Transverse colon (tissue), 4 donors: ENCODE measurements at regions not wholly inside any gene's neighbourhood (a gene's known extent, or its start where the extent isn't known, plus 50 kb on each side); places are given as distances from the start of the nearest gene placed in this dataset.

Experiments
- DNase-seq: peaks from one replicate; pipeline ENCODE4 v3.0.0-alpha.2; 2019
- H3K27ac ChIP-seq, 4 donors: fragments of 200-600 bp; sonication (generic); 2 replicates each; pipeline ENCODE4 v1.5.1; 2016 to 2018; ENCODE audit warnings: inconsistent platforms in 4 of 4
- H3K27me3 ChIP-seq: fragments of 200-600 bp; sonication (generic); 2 replicates; pipeline ENCODE4 v1.5.1; 2017; ENCODE audit warnings: inconsistent platforms
- H3K36me3 ChIP-seq, 4 donors: fragments of 200-600 bp; sonication (generic); 2 replicates each; pipeline ENCODE4 v1.5.1; 2017 to 2019; ENCODE audit warnings: inconsistent platforms in 4 of 4
- H3K4me1 ChIP-seq, 4 donors: fragments of 200-600 bp; sonication (generic); 2 replicates each; pipeline ENCODE4 v1.5.1; 2017 to 2020; ENCODE audit warnings: inconsistent platforms in 4 of 4
- H3K4me3 ChIP-seq, 4 donors: fragments of 200-600 bp; sonication (generic); 1 replicate in 1 of 4; 2 replicates in 3 of 4; pipeline versions ENCODE4 v1.5.1 to v1.6.1; 2017 to 2019; ENCODE audit warnings: inconsistent platforms in 4 of 4
- H3K9me3 ChIP-seq, 2 donors: fragments of 200-600 bp; sonication (generic); 2 replicates each; pipeline ENCODE4 v1.5.1; 2017 to 2019; ENCODE audit warnings: inconsistent platforms in 2 of 2
- CTCF ChIP-seq, 5 experiments: fragments of 200-600 bp in 3 of 5; fragments of 450-650 bp in 2 of 5; sonication (generic) in 3 of 5; IDR thresholded peaks; 1 replicate in 2 of 5; 2 replicates in 3 of 5; pipeline ENCODE4 v1.5.1; 2016 to 2017; ENCODE audit warnings: antibody characterized with exemption in 5 of 5, inconsistent platforms in 3 of 5, mild to moderate bottlenecking in 2 of 5, moderate library complexity in 1 of 5
- EP300 ChIP-seq: sonication (generic); formaldehyde crosslinking; IDR thresholded peaks from one replicate; pipeline ENCODE4 v1.6.1; 2017; ENCODE audit warnings: antibody characterized with exemption, low read depth
- POLR2A ChIP-seq: fragments of 450-650 bp; IDR thresholded peaks from one replicate; pipeline ENCODE4 v1.6.1; 2016; ENCODE audit warnings: antibody characterized with exemption, mild to moderate bottlenecking, moderate library complexity
- POLR2AphosphoS5 ChIP-seq, 3 donors: sonication (generic); formaldehyde crosslinking; IDR thresholded peaks; one replicate each; pipeline ENCODE4 v1.6.1; 2016; ENCODE audit warnings: antibody characterized with exemption in 3 of 3
- WGBS, 2 donors: methylation state at CpG; one replicate each; pipeline ENCODE4 v1.1.5; 2018; ENCODE audit warnings: low coverage in 1 of 2; 5-methylcytosine and 5-hydroxymethylcytosine counted together
- in situ Hi-C, 4 donors: fragments of 200-750 bp; cut with MboI; loops; one replicate each; pipeline versions ENCODE4 v1.15.0 to v1.15.1; 2017; ENCODE audit warnings: low sequenced_read_pairs in 3 of 4, low pct_ligation_motif_present in 1 of 4, low pct_unique_long_range_greater_than_20kb in 1 of 4
- intact Hi-C: fragments of 100-400 bp; cut with DNase I; formaldehyde crosslinking; loops from one replicate; pipeline ENCODE4 v1.15.1; 2023; ENCODE audit warnings: low total_unique reads

DNA sequence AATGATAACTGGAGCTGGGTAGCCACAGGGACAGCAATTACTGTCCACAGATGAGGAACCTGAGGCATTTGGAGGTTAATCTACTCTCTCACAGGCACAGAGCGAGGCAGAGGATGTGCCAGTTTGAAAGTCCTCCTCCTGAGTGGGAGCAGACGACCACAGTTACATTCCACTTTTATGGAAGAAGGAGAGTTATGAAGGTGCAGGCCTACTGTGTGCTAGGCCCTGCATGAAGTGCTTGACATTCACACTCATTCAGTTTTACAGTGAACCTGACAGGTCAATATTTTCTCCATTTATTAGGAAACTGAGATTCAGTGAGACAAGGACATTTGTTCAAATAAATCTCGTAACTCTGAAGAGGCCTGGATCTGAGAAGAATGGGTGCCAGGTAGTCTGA, 142.0 kb downstream of the TDRD15 start:
- no peak for TF ChIP-seq POLR2AphosphoS5 (IDR thresholded peaks at IDR 0.05)
- TF ChIP-seq POLR2A, result no peak
- no peak for TF ChIP-seq CTCF (IDR thresholded peaks at IDR 0.05)
- no peak for TF ChIP-seq EP300
- in situ Hi-C loops, result no loop called here
- 90% methylated on average over 3 of the region's 3 CpGs; no CpG with 5 or more reads in 1 of the 2 donors for WGBS, 2 donors
- Histone ChIP-seq H3K27ac (no peak overlapping the region), H3K27me3 (no peaks in the 10 kb centered on the region), H3K4me3 (no peak overlapping the region), H3K4me1 (peaks cover 8 to 17% (median 9%) of the 10 kb centered on the region in 4 donors), H3K36me3 (no peaks in the 10 kb centered on the region), H3K9me3 (no peaks in the 10 kb centered on the region)
- DNase-seq, result no peak
- intact Hi-C loops, result no loop called here

DNA sequence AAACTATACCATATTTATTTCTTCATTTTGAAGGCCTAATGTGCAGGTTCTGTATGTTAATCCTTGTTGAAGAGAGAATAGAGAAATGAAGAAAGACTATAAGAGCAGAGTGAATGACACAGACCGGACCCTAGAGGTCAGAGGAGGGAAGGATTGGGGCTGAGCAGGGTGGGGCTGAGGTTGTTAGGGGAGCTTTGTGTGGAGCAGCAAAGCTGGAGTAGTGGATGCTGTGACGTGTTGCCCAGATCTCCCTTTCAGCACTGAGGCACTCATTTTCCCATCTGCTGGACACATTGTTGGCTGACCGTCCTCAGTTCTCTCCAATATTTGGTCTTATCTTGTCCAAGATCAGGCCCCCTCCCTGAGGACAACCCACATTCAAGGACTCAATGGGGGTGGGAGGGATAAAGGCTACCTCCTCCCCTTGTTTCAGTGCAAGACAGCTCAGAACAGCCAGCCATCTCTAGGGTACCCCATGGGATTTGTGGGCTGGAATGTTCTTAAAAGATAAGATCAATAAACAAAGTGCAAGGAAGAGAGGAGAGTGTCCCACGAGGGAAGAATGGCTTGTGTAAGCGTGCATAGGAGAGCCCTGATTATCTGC, 143.6 kb downstream of the TDRD15 start:
- no peak overlapping the region for H3K27ac ChIP-seq
- no peaks in the 10 kb centered on the region for H3K9me3 ChIP-seq
- no peak for TF ChIP-seq POLR2A
- no peak for TF ChIP-seq POLR2AphosphoS5 (IDR thresholded peaks at IDR 0.05)
- TF ChIP-seq CTCF (IDR thresholded peaks at IDR 0.05), result no peak
- no peak for TF ChIP-seq EP300
- in situ Hi-C loops (no loop called here), intact Hi-C loops (no loop called here)
- no peaks in the 10 kb centered on the region for H3K27me3 ChIP-seq
- H3K36me3 ChIP-seq, result no peaks in the 10 kb centered on the region
- no peak overlapping the region for H3K4me3 ChIP-seq
- 82% methylated on average over 5 of the region's 5 CpGs; no CpG with 5 or more reads in 1 of the 2 donors for WGBS, 2 donors
- no peak for DNase-seq
- peaks cover 8 to 20% (median 11%) of the 10 kb centered on the region in 4 donors for H3K4me1 ChIP-seq

DNA sequence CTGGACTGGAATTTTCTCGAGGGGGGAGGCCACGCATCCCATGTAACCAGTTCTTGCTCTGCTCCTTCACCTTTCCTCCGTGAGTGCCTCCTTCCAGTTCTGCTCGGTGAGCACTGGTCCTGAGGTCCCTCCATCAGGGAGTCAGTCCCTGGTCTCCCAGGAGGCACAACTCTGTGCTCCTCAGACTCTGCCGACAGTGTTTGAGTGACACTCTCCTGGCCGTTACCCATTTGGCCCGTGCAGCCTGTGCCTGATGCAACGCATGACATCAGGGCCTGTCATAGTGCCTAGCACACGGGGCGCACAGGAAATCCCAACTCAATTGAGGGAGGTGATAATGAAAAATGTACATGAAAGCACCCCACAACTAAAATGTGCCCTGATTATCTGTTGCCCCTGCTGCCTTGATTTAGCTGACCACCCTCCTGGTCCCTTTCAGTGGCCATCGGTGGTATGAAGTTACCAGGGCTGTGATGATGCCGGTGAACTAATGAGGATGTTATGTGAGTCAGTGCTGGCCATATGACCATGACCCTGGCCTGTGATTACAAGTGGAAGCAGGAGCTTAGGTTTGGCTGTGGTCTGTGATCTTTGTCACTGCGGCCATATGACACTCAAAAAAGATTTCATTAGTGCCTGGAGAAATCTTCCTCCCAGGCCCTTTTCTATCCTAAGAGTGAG, 144.6 kb downstream of the TDRD15 start:
- Histone ChIP-seq H3K4me3 (no peak overlapping the region), H3K9me3 (no peaks in the 10 kb centered on the region), H3K36me3 (no peaks in the 10 kb centered on the region), H3K27me3 (no peaks in the 10 kb centered on the region), H3K4me1 (peaks cover 8 to 20% (median 11%) of the 10 kb centered on the region in 4 donors), H3K27ac (no peak overlapping the region)
- intact Hi-C loops (no loop called here), in situ Hi-C loops (no loop called here)
- TF ChIP-seq POLR2AphosphoS5 (IDR thresholded peaks at IDR 0.05), result no peak
- 94 to 96% methylated on average over 5 to 13 of the region's 13 CpGs for WGBS, 2 donors
- no peak for DNase-seq

DNA sequence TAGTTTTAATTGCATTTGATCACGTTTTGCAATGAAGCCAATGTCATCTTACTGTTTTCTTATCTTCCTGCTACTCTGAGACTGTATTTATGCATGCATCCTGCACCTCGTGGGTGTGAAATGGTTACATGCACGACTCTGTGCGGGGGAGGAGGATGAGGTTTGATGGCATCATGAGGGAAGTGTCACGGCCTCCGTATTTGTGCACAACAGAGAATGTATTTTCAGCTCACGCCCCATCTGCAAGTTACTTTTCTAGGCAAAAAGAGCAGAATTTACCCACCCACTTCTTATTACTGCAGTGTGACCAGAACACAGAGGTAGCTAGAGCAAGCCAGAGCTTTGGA, 145.1 kb downstream of the TDRD15 start:
- 63 to 75% methylated on average over 5 to 7 of the region's 7 CpGs for WGBS, 2 donors
- no peaks in the 10 kb centered on the region for H3K9me3 ChIP-seq
- H3K4me1 ChIP-seq, result peaks cover 8 to 20% (median 11%) of the 10 kb centered on the region in 4 donors
- intact Hi-C loops (no loop called here), in situ Hi-C loops (no loop called here)
- no peak overlapping the region for H3K4me3 ChIP-seq
- TF ChIP-seq EP300, result no peak
- H3K27ac ChIP-seq, result no peak overlapping the region
- H3K27me3 ChIP-seq, result no peaks in the 10 kb centered on the region
- H3K36me3 ChIP-seq, result no peaks in the 10 kb centered on the region
- no peak for DNase-seq

DNA sequence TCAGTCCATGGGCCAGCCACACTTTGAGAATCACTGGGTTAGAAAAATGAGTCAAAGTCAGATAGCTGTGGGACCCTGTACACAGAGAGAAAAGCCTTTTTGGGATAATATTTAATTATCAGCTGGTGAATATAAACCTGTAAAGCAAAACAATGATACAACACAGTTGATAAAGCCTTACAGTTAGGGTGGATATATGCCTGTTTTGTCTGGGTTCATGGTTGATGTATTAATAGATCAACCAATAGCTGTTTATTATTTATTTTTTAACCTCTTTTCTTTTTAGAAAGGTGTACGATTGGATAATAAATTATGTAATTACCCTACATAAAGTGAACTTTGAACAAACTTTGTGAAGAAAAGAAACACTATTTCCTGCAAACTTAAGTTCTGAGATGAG, 145.6 kb downstream of the TDRD15 start:
- 0 to 33% methylated on average over 1 of the region's 1 CpG for WGBS, 2 donors
- no peak overlapping the region for H3K27ac ChIP-seq
- no peaks in the 10 kb centered on the region for H3K27me3 ChIP-seq
- peaks cover 8 to 20% (median 11%) of the 10 kb centered on the region in 4 donors for H3K4me1 ChIP-seq
- intact Hi-C loops (no loop called here), in situ Hi-C loops (no loop called here)
- no peaks in the 10 kb centered on the region for H3K36me3 ChIP-seq
- DNase-seq, result no peak
- TF ChIP-seq CTCF (IDR thresholded peaks at IDR 0.05) (no peak), POLR2A (no peak), POLR2AphosphoS5 (IDR thresholded peaks at IDR 0.05) (no peak), EP300 (no peak)
- H3K9me3 ChIP-seq, result no peaks in the 10 kb centered on the region
- H3K4me3 ChIP-seq, result no peak overlapping the region
